HFF-Myc (cell line): ENCODE measurements at regions not wholly inside any gene's neighbourhood (a gene's known extent, or its start where the extent isn't known, plus 50 kb on each side); places are given as distances from the start of the nearest gene placed in this dataset.

Experiments
- DNase-seq: peaks from one replicate; pipeline ENCODE4 v3.0.0-alpha.2; 2011; ENCODE audit warnings: low read depth; ENCODE audit errors: extremely low read depth
- H3K4me3 ChIP-seq: replicated peaks from 2 replicates; pipeline ENCODE4 v1.5.1; 2011; ENCODE audit warnings: low read depth, mild to moderate bottlenecking, control low read depth, low read length
- TF ChIP-seq, protein P1 (sequence below): IDR thresholded peaks from 2 replicates; pipeline ENCODE4 v1.5.1; 2012; ENCODE audit warnings: mild to moderate bottlenecking, low read depth, low read length, control low read depth; ENCODE audit errors: missing control alignments

DNA sequence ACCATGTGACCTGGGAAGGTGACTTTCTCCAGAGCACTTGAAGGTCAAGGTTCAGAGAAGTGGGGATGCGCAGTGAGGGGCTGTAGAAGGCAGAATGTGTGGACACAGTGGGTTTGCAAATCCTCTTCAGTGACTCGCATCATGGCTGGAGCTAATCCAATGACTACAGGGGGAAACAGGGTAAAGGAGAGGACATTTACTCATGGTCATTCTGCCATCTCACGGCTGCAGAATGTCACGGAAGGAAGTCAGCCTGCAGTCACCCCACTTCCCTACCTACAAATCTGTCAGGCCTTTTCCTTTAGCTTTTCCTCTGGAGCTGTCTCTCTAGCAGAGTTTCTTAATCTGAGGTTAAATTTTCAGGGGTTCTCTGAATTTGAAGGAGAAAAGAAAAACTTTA is 337.6 kb downstream of the CDC5L start:
- H3K4me3 ChIP-seq: no peak overlapping the region
- DNase-seq: no peak
- TF ChIP-seq, protein P1, sequence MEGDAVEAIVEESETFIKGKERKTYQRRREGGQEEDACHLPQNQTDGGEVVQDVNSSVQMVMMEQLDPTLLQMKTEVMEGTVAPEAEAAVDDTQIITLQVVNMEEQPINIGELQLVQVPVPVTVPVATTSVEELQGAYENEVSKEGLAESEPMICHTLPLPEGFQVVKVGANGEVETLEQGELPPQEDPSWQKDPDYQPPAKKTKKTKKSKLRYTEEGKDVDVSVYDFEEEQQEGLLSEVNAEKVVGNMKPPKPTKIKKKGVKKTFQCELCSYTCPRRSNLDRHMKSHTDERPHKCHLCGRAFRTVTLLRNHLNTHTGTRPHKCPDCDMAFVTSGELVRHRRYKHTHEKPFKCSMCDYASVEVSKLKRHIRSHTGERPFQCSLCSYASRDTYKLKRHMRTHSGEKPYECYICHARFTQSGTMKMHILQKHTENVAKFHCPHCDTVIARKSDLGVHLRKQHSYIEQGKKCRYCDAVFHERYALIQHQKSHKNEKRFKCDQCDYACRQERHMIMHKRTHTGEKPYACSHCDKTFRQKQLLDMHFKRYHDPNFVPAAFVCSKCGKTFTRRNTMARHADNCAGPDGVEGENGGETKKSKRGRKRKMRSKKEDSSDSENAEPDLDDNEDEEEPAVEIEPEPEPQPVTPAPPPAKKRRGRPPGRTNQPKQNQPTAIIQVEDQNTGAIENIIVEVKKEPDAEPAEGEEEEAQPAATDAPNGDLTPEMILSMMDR: no peak

DNA sequence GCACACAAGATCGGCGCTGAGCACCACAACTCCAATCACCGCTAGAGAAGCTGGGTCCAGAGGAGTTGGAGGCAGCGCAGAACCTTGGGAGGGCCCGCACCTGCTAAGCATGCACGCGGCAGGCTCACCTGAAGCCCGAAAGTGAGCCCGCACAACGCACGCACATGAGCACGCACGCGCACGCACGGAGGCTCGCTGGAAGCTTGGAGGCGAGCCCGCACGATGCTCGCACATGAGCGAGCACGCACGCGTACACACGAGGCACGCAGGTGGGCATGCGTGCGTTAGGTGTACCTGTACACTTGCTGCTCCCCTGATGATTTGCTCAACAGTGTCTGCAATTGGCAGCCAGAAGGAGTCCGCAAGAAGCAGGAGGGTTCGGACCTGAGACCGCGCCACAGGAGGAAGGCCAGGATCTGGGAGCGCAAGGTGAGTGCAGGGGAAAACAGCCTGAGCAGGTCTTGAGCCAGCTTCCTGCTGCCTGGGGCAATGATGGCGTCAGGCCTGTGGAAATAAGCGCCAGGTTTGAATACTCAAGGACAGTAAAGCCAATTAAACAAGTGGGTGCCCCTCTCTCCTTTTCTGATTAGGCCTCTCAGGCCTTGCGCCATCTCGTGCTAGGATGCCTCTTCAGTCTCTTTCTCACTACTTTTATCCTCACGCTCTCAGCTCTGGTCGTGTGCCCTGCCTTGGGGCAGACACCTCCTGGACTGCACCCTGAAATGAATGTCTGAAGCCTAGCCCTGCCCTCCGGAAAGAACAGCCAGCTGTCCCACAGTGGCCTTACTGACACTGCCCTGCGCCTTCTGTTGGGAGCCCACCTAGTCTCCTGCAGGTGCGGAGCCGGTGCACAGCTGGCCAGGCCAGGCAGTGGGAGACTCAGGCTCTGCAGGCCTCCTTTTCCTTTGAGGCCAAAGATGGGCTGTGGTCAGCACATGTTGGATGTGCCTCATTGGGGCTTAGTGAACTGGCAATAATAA is 340.4 kb downstream of the CDC5L start:
- no peak for DNase-seq
- TF ChIP-seq, protein P1: no peak
- H3K4me3 ChIP-seq: no peak overlapping the region

DNA sequence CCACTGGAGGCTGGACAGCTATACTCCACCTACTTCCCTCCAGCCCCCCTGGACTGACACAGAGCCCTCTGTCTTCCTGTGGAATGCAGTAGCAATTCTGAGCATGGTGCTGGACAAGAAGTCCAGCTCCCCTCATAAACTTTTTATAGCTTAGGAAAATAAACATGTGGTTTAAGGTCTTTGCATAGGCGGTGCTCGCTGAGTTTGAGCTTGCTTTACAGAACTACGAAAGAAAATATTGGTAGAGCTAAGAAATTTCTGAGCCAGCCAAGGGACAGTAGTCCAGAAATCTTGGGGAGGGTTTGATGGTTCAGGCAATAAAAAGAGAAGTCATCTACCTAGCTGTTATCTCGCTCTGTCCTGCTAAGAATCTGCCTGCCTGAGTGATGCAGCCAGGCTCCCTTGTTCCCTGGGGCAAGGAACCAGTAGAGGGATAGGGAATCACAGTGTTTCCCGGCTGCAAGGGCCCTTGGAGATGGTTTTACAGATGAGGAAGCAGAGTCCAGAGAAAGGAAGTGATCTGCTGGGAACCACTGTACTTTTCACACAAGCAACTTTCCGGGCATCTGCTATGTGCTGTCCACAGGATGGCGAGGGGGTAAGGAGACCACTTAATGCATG is 343.4 kb downstream of the CDC5L start:
- TF ChIP-seq, protein P1: no peak
- DNase-seq: peak; percentile 37
- no peak overlapping the region for H3K4me3 ChIP-seq

DNA sequence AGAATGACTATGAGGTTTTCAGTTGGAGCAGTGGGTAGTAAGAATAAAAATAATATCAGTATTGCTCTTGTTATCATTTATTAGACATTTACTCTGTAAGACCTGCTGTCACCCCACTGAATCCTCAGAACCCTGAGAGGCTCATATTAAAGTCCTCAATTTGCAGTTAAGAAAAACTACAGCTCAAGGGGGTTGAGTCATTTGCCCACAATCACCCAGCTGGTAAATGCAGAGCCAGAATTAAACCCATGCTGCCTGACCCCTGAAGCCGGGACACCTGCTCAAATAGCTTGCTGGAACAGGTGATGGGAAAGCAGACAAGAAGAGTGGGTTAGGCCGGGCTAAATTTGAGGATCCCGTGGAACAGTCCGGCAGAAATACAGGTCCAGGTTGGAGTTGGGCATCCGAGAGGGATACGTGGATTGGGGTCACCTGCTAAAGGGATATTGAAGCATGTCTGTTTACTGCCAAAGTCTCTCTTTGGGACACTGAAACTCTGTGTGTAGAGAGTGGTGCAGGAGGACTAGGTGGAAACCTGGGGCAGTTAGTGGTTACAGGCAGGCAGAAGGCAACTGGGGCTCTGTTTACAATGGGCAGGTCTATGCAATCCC is 344.1 kb downstream of the CDC5L start:
- TF ChIP-seq, protein P1: no peak
- DNase-seq: no peak
- no peak overlapping the region for H3K4me3 ChIP-seq

DNA sequence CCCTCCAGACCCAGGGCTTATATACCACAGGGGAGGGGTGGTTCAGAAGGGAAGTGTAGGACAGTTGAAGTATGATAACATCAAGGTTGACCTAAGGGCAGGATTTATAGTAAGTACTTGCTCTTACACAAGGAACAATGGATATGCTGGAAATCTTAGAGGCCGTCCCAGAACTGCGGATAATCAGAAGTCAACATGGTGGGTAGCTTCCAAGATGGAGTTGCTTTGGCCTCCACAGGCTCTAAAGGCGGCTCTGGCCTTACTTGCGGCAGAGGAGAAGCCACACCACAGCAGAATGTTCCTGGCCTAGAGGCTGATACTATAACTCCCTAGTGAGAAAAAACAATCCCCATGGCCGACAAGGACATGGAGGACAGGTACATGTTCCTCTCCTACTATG is 344.7 kb downstream of the CDC5L start:
- DNase-seq: no peak
- no peak overlapping the region for H3K4me3 ChIP-seq

DNA sequence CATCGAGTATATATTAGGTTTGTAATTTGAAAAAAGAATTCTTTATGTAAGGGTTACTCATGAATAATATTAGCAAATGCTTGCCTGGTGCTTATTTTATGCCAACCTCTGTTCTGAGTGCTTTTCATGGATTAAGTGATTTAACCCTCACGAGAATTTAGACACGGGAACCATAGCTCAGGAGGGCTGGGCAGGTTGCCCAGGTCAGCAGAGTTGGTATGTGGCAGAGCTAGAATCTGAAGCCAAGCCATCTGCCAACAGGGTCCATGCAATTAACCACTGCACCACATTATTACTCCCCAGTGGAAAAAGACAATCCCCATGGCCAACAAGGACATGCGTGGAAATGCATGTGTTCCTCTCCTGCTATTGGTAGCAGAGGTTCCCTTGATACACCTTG is 345.6 kb downstream of the CDC5L start:
- no peak for DNase-seq
- TF ChIP-seq, protein P1: no peak
- H3K4me3 ChIP-seq: no peak overlapping the region

More for the DNA sequence above, 344.7 kb downstream of the CDC5L start:
- TF ChIP-seq, protein P1: no peak
